SJSA1 (cell line): ENCODE measurements at regions not wholly inside any gene's neighbourhood (a gene's known extent, or its start where the extent isn't known, plus 50 kb on each side); places are given as distances from the start of the nearest gene placed in this dataset.
A peak's percentile ranks its signal among the peaks of the same experiment; 100 is the strongest.
"Not testable (repeated sequence)": the region's sequence is repeated elsewhere in the genome, so short reads cannot be mapped to it uniquely, and the experiment has no call there.

Experiments
- DNase-seq, 2 experiments: peaks; one replicate each; pipeline ENCODE4 v3.0.0-alpha.2; 2015 to 2020; ENCODE audit warnings: low spot score in 2 of 2, low read depth in 1 of 2
- H3K27ac ChIP-seq: fragments of 250-450 bp; sonication (Bioruptor Pico); 2 replicates; pipeline ENCODE4 v1.5.1; 2020; ENCODE audit warnings: mild to moderate bottlenecking, moderate library complexity
- H3K27me3 ChIP-seq: fragments of 250-450 bp; sonication (Bioruptor Pico); replicated peaks from 2 replicates; pipeline ENCODE4 v1.5.1; 2020; ENCODE audit warnings: mild to moderate bottlenecking, moderate library complexity
- H3K36me3 ChIP-seq: fragments of 250-450 bp; sonication (Bioruptor Pico); 2 replicates; pipeline ENCODE4 v1.5.1; 2020; ENCODE audit warnings: mild to moderate bottlenecking
- H3K4me1 ChIP-seq: fragments of 250-450 bp; sonication (Bioruptor Pico); replicated peaks from 2 replicates; pipeline ENCODE4 v1.6.1; 2021; ENCODE audit warnings: mild to moderate bottlenecking
- H3K4me3 ChIP-seq: fragments of 250-450 bp; sonication (Bioruptor Pico); 2 replicates; pipeline ENCODE4 v1.5.1; 2020; ENCODE audit warnings: mild to moderate bottlenecking
- H3K9me3 ChIP-seq: fragments of 250-450 bp; sonication (Bioruptor Pico); replicated peaks from 2 replicates; pipeline ENCODE4 v1.5.1; 2020; ENCODE audit warnings: mild to moderate bottlenecking

DNA sequence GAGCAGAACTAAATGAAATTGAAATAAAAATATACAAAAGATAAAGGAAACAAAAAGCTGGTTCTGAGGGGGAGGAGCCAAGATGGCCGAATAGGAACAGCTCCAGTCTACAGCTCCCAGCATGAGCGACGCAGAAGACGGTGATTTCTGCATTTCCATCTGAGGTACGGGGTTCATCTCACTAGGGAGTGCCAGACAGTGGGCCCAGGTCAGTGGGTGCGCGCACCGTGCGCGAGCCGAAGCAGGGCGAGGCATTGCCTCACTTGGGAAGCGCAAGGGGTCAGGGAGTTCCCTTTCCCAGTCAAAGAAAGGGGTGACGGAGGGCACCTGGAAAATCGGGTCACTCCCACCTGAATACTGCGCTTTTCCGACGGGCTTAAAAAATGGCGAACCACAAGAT, 324.2 kb downstream of the METTL4 start:
- H3K27me3 ChIP-seq, H3K36me3 ChIP-seq, H3K9me3 ChIP-seq, H3K27ac ChIP-seq, H3K4me3 ChIP-seq, DNase-seq, H3K4me1 ChIP-seq: not testable (repeated sequence)

DNA sequence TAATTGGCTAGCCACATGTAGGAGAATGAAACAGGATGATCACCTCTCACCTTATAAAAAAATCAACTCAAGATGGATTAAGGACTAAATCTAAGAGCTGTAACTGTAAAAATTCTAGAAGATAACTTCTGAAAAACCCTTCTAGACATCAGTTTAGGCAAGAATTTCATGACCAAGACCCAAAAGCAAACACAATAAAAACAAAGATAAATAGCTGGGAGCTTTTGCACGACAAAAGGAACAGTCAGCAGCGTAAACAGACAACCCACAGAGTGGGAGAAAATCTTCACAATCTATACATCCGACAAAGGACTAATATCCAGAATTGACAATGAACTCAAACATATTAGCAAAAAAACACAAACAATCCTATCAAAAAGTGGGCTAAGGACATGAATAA, 316.3 kb downstream of the METTL4 start:
- no peak overlapping the region for H3K27ac ChIP-seq
- no peaks in the 10 kb centered on the region for H3K4me1 ChIP-seq
- H3K4me3 ChIP-seq, result no peak overlapping the region
- H3K36me3 ChIP-seq, result no peaks in the 10 kb centered on the region
- no peaks in the 10 kb centered on the region for H3K27me3 ChIP-seq
- no peaks in the 10 kb centered on the region; the same call in 1 of the 2 replicates for H3K9me3 ChIP-seq
- DNase-seq, result no peak

GRCh38 chr18:2256577-2256976, 314.7 kb downstream of the METTL4 start:
- H3K4me3 ChIP-seq, result no peak overlapping the region
- no peaks in the 10 kb centered on the region for H3K27me3 ChIP-seq
- H3K9me3 ChIP-seq, result no peaks in the 10 kb centered on the region; the same call in 1 of the 2 replicates
- no peak overlapping the region for H3K27ac ChIP-seq
- H3K36me3 ChIP-seq, result no peaks in the 10 kb centered on the region
- H3K4me1 ChIP-seq, result no peaks in the 10 kb centered on the region
- DNase-seq, result no peak

GRCh38 chr18:2258954-2259353, 312.4 kb downstream of the METTL4 start:
- H3K9me3 ChIP-seq, result no peaks in the 10 kb centered on the region; the same call in 1 of the 2 replicates
- no peak overlapping the region for H3K27ac ChIP-seq
- DNase-seq, result no peak
- H3K4me3 ChIP-seq, result no peak overlapping the region
- H3K4me1 ChIP-seq, result no peaks in the 10 kb centered on the region
- H3K36me3 ChIP-seq, result no peaks in the 10 kb centered on the region
- H3K27me3 ChIP-seq, result no peaks in the 10 kb centered on the region

- Histone ChIP-seq H3K36me3 (no peaks in the 10 kb centered on the region), H3K27me3 (no peaks in the 10 kb centered on the region), H3K4me1 (no peaks in the 10 kb centered on the region), H3K27ac (no peak overlapping the region), H3K4me3 (no peak overlapping the region), H3K9me3 (no peaks in the 10 kb centered on the region)
- no peak for DNase-seq
Observed at GRCh38 chr18:2263303-2263890, 307.9 kb downstream of the METTL4 start.

GRCh38 chr18:2274613-2275012, 296.7 kb downstream of the METTL4 start:
- Histone ChIP-seq H3K4me1 (no peaks in the 10 kb centered on the region), H3K27me3 (no peaks in the 10 kb centered on the region), H3K9me3 (no peaks in the 10 kb centered on the region), H3K4me3 (no peak overlapping the region), H3K36me3 (no peaks in the 10 kb centered on the region), H3K27ac (no peak overlapping the region)
- DNase-seq, result no peak

- no peaks in the 10 kb centered on the region for H3K9me3 ChIP-seq
- DNase-seq, result no peak
- no peak overlapping the region for H3K27ac ChIP-seq
- no peak overlapping the region for H3K4me3 ChIP-seq
- H3K4me1 ChIP-seq, result no peaks in the 10 kb centered on the region
- no peaks in the 10 kb centered on the region for H3K36me3 ChIP-seq
- H3K27me3 ChIP-seq, result no peaks in the 10 kb centered on the region
Observed at GRCh38 chr18:2281086-2281485, 290.2 kb downstream of the METTL4 start.

DNA sequence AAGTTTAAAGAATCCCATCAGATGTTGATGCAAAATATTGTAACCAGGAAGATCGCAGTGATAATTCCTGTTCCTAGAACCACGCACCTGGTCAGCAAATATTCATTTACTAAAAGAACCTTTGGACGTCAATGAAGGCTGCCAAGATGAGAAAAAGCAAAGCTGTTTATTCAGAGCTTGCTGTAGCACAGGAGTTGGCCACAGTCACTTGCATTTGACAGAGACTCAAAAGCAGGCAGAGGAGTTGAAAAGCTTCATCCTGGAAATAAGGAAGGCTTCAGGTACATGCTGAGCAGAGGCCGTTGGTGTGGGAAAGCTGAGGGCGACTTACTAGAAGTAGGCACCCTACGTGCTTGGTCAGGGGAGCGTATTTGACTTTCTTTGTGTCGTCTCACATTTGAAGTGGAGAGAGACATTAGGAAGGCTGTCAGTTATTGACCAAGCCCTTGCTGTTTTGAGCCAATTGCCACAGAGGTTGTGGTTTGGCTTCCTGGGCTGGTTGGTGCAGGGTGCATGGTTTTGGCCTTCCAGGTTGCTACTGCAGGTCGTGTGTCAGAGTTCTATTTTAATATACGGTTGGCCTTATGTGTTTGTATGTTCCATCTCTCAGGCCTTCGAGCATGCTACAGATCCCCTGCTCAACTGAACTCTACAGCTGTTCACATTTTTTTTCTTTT, 289.6 kb downstream of the METTL4 start:
- H3K9me3 ChIP-seq, result no peaks in the 10 kb centered on the region
- H3K27me3 ChIP-seq, result no peaks in the 10 kb centered on the region
- no peaks in the 10 kb centered on the region for H3K4me1 ChIP-seq
- H3K27ac ChIP-seq, result no peak overlapping the region
- no peaks in the 10 kb centered on the region for H3K36me3 ChIP-seq
- no peak for DNase-seq
- no peak overlapping the region for H3K4me3 ChIP-seq

- no peak for DNase-seq
- Histone ChIP-seq H3K9me3 (no peaks in the 10 kb centered on the region), H3K4me3 (no peak overlapping the region), H3K27ac (no peak overlapping the region), H3K27me3 (no peaks in the 10 kb centered on the region), H3K36me3 (no peaks in the 10 kb centered on the region), H3K4me1 (no peaks in the 10 kb centered on the region)
Observed at GRCh38 chr18:2293109-2293839, 278.0 kb downstream of the METTL4 start.

GRCh38 chr18:2301316-2301715, 270.0 kb downstream of the METTL4 start:
- Histone ChIP-seq H3K36me3 (no peaks in the 10 kb centered on the region), H3K9me3 (no peaks in the 10 kb centered on the region), H3K27me3 (no peaks in the 10 kb centered on the region), H3K4me1 (peaks cover 36% of the 10 kb centered on the region), H3K27ac (no peak overlapping the region; the same call in 1 of the 2 replicates), H3K4me3 (no peak overlapping the region)
- DNase-seq, result no peak

- Histone ChIP-seq H3K36me3 (no peaks in the 10 kb centered on the region), H3K9me3 (no peaks in the 10 kb centered on the region), H3K4me1 (peaks cover 36% of the 10 kb centered on the region), H3K27me3 (no peaks in the 10 kb centered on the region), H3K4me3 (no peak overlapping the region), H3K27ac (peak overlapping the region; percentile 77)
- no peak for DNase-seq
Observed at GRCh38 chr18:2302012-2302411, 269.3 kb downstream of the METTL4 start.

DNA sequence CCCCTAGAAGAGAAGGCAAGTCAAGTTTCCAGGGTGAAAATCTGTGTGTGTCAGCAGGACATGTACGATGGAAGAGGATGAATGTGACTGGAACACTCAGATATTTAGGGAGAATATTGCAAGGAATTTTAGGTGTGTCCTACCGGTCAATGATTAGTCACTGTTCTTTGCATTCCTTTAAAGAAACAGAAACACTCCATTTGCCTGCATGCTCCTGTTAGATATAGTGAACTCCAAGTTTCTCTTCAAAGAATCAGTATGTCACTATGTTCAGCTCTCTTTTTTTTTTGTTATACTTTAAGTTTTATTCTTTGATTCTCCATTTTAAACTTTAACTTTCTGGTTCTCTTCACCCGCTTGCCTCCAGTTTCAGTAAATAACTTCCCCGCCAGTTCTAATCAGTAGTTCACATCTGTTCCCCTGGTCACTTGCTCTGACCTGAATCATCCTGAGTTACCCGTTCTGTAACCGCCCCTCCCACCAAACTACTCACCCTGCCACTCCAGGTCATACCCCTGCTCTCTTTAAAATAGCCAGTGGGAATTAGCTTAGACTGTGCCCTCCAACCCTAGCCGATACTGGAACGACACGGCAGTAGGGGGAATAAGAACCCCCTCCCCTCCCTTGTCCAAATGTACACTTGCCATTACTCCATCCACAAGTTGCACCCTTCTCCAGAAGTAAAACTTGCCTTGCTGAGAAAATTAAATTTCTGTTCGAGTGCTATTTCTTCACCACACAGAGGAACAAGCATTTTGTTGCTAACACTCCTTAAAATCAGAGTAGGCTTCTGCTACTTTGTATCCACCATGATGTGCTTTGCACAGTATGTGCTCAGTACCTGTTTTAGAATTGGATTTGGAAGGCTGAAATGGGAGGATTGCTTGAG, 268.4 kb downstream of the METTL4 start:
- no peaks in the 10 kb centered on the region for H3K27me3 ChIP-seq
- peak; percentile 60 to 72 for DNase-seq
- no peaks in the 10 kb centered on the region for H3K36me3 ChIP-seq
- peaks cover 36% of the 10 kb centered on the region for H3K4me1 ChIP-seq
- H3K4me3 ChIP-seq, result no peak overlapping the region
- peak overlapping the region; percentile 77 for H3K27ac ChIP-seq
- no peaks in the 10 kb centered on the region for H3K9me3 ChIP-seq

DNA sequence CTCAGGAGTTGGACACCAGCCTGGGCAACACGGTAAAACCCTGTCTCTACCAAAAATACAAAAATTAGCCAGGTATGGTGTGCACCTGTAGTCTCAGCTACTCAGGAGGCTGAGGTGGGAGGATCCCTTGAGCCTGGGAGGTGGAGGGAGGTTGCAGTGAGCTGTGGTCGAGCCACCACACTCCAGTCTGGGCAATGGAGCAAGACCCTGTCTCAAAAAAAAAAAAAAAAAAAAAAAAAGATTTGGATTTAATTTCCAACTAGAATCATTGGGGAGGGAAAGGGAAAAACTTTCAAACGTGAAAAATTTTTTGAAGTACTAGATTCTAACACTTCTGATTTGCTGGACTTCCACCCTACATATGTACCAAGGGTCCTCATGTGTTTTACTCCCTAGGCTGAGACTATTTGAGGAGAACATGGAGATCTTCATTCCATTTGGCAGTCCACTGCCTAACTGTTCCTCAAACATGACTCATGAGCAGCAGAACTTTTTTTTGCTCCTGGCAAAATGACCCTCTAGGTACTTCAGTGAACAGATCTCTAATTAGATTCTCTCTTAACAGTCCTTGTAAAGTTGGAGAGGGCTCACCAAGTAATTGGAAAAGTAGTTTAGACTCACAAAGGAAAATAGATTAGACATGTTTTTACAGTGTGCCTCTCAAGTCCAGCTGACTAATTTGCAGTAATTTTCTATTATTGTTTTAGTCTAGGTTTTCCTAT, 267.6 kb downstream of the METTL4 start:
- no peak overlapping the region for H3K4me3 ChIP-seq
- H3K36me3 ChIP-seq, result no peaks in the 10 kb centered on the region
- H3K4me1 ChIP-seq, result peaks cover 36% of the 10 kb centered on the region
- peak in 1 of 2 experiments; percentile 31 for DNase-seq
- peak overlapping the region; percentile 77 for H3K27ac ChIP-seq
- no peaks in the 10 kb centered on the region for H3K9me3 ChIP-seq
- H3K27me3 ChIP-seq, result no peaks in the 10 kb centered on the region
